Common myeloid progenitor, CD34-positive (primary cell): ENCODE measurements at regions not wholly inside any gene's neighbourhood (a gene's known extent, or its start where the extent isn't known, plus 50 kb on each side); places are given as distances from the start of the nearest gene placed in this dataset.

ENCODE experiments used
- CTCF ChIA-PET: fragments of 350-600 bp; sonication (Branson Sonifier 250); formaldehyde crosslinking; loops from one replicate; lab custom pipeline; 2021; ENCODE audit warnings: antibody characterized with exemption; lab: Charles Lee
- POLR2A ChIA-PET: fragments of 350-600 bp; sonication (Branson Sonifier 250); formaldehyde crosslinking; loops from one replicate; lab custom pipeline; 2021; ENCODE audit warnings: antibody characterized with exemption; lab: Charles Lee
- DNase-seq, 3 donors: peaks; one replicate each; pipeline versions ENCODE4 v3.0.0 to v3.0.0-alpha.2; 2013
- H3K27ac ChIP-seq, 2 experiments: 1 replicate in 1 of 2; 2 replicates in 1 of 2; pipeline ENCODE4 v1.7.0; 2013; ENCODE audit warnings: inconsistent platforms in 2 of 2, low read length in 2 of 2, mild to moderate bottlenecking in 2 of 2, low read depth in 1 of 2, moderate library complexity in 1 of 2; ENCODE audit not compliant: severe bottlenecking in 2 of 2, insufficient read depth in 1 of 2, poor library complexity in 1 of 2
- H3K27me3 ChIP-seq, 5 experiments: replicated peaks in 2 of 5; 1 replicate in 3 of 5; 2 replicates in 2 of 5; pipeline versions ENCODE4 v1.6.1 to v1.7.0; 2013; ENCODE audit warnings: low read length in 4 of 5, mild to moderate bottlenecking in 2 of 5, moderate library complexity in 2 of 5, inconsistent platforms in 1 of 5; ENCODE audit not compliant: insufficient read depth in 5 of 5, control insufficient read depth in 4 of 5
- H3K36me3 ChIP-seq, 4 experiments: 1 replicate in 2 of 4; 2 replicates in 2 of 4; pipeline versions ENCODE4 v1.6.1 to v1.7.0; 2013; ENCODE audit warnings: low read length in 3 of 4, control low read depth in 1 of 4, mild to moderate bottlenecking in 1 of 4; ENCODE audit not compliant: control insufficient read depth in 4 of 4, insufficient read depth in 4 of 4
- H3K4me1 ChIP-seq, 4 experiments: 1 replicate in 3 of 4; 2 replicates in 1 of 4; pipeline versions ENCODE4 v1.6.1 to v1.7.1; 2013; ENCODE audit warnings: low read length in 3 of 4, mild to moderate bottlenecking in 3 of 4, control low read depth in 1 of 4, inconsistent platforms in 1 of 4, moderate library complexity in 1 of 4; ENCODE audit not compliant: control insufficient read depth in 4 of 4, insufficient read depth in 4 of 4; ENCODE audit errors: control extremely low read depth in 1 of 4
- H3K4me3 ChIP-seq, 7 experiments: 1 replicate in 4 of 7; 2 replicates in 3 of 7; pipeline versions ENCODE4 v1.5.1 to v1.7.0; 2013; ENCODE audit warnings: mild to moderate bottlenecking in 7 of 7, low read length in 6 of 7, moderate library complexity in 6 of 7, inconsistent platforms in 2 of 7, low read depth in 2 of 7, control low read depth in 1 of 7; ENCODE audit not compliant: insufficient read depth in 4 of 7, control insufficient read depth in 1 of 7; ENCODE audit errors: extremely low read depth in 1 of 7
- H3K9me3 ChIP-seq, 5 experiments: 1 replicate in 4 of 5; 2 replicates in 1 of 5; pipeline versions ENCODE4 v1.6.1 to v1.7.1; 2013; ENCODE audit warnings: low read length in 4 of 5, mild to moderate bottlenecking in 2 of 5, inconsistent platforms in 1 of 5, low read depth in 1 of 5, moderate library complexity in 1 of 5; ENCODE audit not compliant: control insufficient read depth in 4 of 5, insufficient read depth in 2 of 5; ENCODE audit errors: control extremely low read depth in 1 of 5
- WGBS: methylation state at CpG from one replicate; pipeline ENCODE4 v1.1.5; 2013; ENCODE audit not compliant: insufficient coverage; 5-methylcytosine and 5-hydroxymethylcytosine counted together

GRCh38 chr18:58813561-58814225, 51.0 kb upstream of the ZNF532 start:
- no peak for DNase-seq
- no peak overlapping the region for H3K27ac ChIP-seq
- H3K4me1 ChIP-seq = no peaks in the 10 kb centered on the region
- no peaks in the 10 kb centered on the region for H3K9me3 ChIP-seq
- H3K36me3 ChIP-seq = no peaks in the 10 kb centered on the region
- peaks cover under 1 to 16% (median 6%) of the 10 kb centered on the region in 5 experiments for H3K27me3 ChIP-seq
- ChIA-PET POLR2A (no interaction called here), CTCF (no interaction called here)
- no peak overlapping the region for H3K4me3 ChIP-seq
- WGBS = 100% methylated on average over 1 of the region's 4 CpGs

GRCh38 chr18:58814317-58814716, 50.4 kb upstream of the ZNF532 start:
- no peaks in the 10 kb centered on the region for H3K36me3 ChIP-seq
- no peak for DNase-seq
- no peaks in the 10 kb centered on the region for H3K4me1 ChIP-seq
- CTCF ChIA-PET = no interaction called here
- no peak overlapping the region for H3K4me3 ChIP-seq
- POLR2A ChIA-PET = no interaction called here
- WGBS = 100% methylated on average over 2 of the region's 4 CpGs
- peaks cover 2 to 16% (median 6%) of the 10 kb centered on the region in 5 experiments for H3K27me3 ChIP-seq
- H3K9me3 ChIP-seq = no peaks in the 10 kb centered on the region
- H3K27ac ChIP-seq = no peak overlapping the region
